Epidermal melanocyte (primary cell): ENCODE measurements at regions not wholly inside any gene's neighbourhood (a gene's known extent, or its start where the extent isn't known, plus 50 kb on each side); places are given as distances from the start of the nearest gene placed in this dataset.

ENCODE experiments used
- DNase-seq: peaks from one replicate; pipeline ENCODE4 v3.0.0; 2011; ENCODE audit warnings: low spot score; ENCODE audit not compliant: insufficient read length

- no peak for DNase-seq
Observed at GRCh38 chr1:108082738-108083562, 117.2 kb downstream of the SLC25A24 start.

- DNase-seq = no peak
Observed at GRCh38 chr1:108082001-108082400, 117.0 kb upstream of the VAV3 start.

GRCh38 chr1:108080448-108080847 is 115.5 kb upstream of the VAV3 start:
- no peak for DNase-seq

DNA sequence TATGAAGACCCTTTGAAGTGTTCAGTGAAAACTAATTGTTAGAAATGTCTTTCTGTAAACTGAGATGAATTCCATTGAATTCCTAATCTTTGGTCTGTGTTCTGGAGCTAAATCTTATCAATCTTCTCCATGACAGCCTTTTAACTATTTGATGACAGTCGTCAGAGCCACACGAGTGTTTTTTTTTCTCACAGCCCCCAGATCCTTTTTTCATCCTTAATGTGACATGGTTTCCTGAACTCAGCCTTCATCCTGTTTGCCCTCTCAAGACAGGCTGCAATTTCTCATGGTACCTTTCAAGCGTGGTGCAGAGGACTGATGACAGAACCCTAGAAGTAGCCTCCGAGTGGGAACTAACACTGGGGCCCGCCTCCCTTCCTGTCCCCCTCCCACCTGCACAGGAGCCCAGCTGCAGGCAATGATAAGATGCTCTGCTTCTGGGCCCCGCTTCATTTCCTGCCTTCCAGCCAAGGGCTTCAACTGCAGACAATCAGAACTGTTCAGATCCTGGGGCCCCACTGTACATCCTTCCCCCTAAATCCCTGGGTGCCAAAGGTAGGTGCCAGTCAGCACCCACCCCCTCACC is 114.6 kb upstream of the VAV3 start:
- no peak for DNase-seq

- no peak for DNase-seq
Observed at GRCh38 chr1:108077991-108078390, 113.0 kb upstream of the VAV3 start.

DNA sequence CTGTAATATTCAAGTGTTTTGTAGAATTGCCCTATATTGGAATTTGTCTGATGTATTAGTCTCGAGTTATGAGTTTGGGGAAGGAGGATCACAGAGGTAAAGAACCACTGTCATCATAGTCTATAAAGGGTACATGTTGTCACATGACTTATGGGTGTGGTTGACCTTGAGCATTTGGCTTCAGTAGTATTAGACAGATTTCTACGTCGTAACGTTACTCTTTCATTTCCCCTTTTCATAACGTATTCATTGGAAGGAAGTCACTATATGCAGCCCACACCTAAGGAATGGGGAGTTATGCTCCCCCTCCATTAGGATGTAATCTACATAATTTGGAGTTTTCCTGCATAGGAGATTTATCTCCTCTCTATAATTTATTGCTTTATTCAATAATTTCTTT is 110.1 kb upstream of the VAV3 start:
- no peak for DNase-seq

DNA sequence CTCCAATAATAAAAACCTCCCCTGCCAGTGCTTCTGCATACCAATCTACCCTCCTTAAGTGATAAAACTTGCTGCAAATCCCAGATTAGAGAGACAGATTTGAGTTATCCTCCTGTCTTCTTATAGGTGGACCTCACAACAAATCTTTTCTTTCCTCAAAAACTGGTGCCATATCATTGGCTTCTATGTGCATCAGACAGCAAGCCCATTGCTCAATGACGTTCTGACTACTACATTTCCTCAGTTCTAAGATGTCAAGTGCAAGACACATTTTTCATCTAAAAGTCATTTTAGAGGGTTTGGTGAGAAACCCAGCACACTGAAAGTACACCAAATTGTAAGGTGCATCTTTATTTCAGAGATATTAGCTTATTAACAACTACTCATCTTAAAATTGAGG is 107.8 kb upstream of the VAV3 start:
- DNase-seq = no peak

DNA sequence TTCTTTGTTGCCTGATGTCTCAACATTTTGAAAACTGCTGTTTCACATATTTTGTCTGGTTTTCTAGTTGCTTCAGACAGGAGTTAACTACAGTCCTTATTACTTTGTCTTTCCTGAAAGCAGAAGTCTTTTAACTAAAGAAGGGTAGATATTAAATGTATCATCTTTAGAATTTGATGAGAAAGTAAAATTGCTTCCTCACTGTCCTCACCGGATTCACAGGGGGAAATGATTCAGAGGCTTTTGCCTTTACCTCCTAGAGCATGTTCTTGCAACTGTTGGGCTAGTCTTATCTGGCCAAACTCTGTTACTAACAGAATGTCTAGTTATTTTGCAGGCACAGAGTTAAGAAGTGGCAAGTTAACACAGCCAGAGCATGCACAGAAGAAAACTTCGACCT is 107.2 kb upstream of the VAV3 start:
- DNase-seq = no peak

DNA sequence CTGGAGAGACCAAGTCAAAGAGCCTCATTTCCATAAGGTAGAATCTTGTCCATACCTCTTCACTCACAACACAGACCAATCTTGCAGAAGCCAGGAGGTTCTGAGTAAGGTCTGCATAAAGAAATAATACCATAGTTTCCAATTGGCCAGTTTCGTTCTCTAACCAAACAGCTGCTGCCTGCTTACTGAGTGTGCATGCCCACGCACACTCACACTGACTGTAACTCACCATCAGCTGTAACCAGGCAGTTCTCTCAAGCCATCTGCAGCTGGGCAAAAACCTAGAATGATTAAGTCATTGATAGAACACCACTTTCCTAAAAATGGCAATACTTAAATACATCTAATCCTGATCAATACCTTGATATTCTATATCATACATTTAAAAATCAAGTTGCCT is 106.6 kb upstream of the VAV3 start:
- DNase-seq = no peak

DNA sequence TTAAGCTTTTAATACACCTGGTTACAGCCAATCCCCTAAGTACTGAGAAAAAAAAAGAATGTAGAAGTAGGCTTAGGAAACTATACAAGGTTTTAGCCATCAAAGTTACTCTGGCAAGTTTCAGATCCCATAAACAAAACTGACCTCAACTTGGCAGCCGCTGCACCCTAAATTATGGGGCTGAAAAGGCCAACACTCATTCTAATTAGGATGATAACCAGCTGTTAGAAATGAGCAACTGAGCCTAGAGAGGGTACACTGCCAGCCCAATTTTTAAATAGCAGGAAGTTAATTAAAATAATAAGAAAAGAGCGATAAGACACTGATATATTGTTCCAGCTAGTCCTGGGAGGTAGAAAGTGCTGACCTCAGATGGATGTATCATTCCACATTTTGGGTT is 105.7 kb upstream of the VAV3 start:
- DNase-seq = no peak

- DNase-seq = no peak
Observed at GRCh38 chr1:108067884-108068540, 103.0 kb upstream of the VAV3 start.

GRCh38 chr1:108066808-108067207 is 101.8 kb upstream of the VAV3 start:
- no peak for DNase-seq

DNA sequence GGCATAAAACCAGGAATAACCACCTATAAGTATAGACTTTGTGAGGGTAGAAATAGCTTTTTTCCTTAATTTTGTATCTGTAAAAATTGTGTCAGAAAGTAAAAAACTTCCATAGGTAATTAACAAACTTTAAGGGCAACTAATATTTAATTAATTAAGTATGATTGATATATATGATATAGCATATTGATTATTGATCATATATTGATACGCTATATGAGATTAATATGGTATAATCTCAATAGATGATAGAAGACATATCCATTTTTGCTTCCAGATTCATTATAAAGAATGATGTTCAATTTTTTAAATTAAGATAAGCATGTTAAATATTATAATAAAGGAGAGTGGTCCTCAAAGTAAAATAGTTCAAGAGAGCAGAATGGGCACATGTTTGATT is 99.3 kb upstream of the VAV3 start:
- DNase-seq = no peak

DNA sequence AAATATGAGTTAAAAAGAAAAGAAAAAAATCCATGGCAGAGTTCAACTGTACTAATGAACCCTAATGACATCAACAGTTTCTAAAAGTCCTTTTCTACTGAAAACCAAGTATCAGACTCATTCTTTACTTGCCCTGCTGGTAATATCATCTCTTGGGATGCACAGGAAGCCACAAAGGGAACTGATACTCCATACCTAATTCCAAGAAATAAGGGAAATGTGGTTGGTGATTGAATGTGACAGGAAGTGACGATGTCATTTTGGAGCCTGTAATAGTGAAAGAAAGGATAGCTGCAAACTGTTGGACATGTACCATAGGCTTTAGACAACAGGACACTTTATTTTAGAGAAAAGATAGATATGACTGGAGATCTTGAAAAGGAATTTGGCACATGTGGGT is 98.7 kb upstream of the VAV3 start:
- no peak for DNase-seq

- no peak for DNase-seq
Observed at GRCh38 chr1:108059945-108060344, 95.0 kb upstream of the VAV3 start.

DNA sequence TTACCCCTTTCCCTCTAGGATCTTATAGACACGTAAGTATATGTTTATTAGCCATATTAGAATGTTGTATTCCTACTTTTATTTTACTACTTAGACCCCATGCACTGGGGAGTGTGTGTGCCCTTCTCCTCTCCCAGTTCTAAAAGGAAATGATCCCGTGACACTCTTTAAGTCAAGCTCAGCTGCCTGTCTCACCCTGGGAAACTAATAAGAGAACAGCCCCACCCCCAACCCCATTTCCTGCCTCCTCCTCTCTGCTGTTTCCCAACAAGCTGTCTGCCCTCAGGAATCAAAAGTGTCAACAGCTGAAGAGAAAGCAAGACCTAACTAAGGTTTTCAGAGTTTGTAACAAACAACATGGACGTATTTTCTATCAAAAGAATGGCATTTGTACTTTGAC is 92.6 kb upstream of the VAV3 start:
- no peak for DNase-seq

GRCh38 chr1:108056436-108056990 is 91.5 kb upstream of the VAV3 start:
- no peak for DNase-seq

DNA sequence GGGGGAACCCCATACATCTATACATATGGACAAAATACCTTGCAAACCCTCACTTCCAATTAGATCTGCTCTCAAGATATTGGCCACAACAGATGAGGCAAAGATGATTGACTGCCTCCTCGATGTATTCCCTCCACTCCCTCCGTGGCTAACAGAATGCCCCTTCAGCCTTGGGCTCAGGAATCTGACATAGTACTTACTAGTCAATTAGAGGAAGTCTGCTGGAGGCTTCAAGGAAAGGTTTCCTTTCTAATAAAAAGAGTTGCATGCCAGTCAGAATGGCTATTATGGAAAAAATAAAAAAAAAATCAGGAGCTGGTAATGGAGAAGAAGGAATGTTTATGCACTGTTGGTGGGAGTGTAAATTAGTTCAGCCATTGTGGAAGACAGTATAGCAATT is 90.4 kb upstream of the VAV3 start:
- no peak for DNase-seq

- DNase-seq = no peak
Observed at GRCh38 chr1:108054396-108054795, 89.4 kb upstream of the VAV3 start.

GRCh38 chr1:108053270-108054013 is 88.5 kb upstream of the VAV3 start:
- no peak for DNase-seq

DNA sequence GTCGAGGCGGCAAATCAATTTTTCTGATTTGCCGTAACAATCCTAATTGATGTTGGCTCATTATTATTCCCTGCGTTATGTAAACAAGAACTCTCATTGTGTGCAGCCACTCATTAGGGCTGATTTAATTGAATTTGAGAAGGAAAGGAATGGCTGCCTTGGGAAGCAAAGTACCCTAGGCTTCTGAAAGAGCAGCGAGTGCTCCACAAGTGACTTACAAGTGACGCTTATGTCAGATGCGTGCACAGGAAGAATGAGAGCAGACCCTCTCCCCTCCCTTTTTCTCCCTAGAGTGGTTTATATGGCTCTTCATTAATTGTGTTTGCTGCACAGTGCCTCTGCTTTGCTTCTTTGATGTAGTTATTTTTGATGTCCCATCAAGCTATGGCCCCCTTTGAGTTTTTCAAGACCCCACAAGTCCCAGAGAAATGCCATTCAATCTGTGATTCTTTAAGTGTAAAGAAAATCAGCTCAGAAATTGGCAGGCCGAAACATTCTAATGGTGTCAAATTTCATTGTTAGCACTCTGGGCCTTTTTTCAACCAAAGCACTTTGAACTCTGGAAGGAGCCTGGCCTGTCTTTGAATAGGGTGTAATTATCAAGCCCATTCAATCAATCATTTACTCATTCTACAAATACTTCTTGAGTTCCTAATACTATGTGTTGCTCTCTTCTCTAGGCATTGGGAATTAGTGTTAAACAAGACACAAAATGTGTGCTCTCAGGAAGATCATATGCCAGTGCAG is 86.8 kb upstream of the VAV3 start:
- no peak for DNase-seq
